ENCODE measurements at regions not wholly inside any gene's neighbourhood (a gene's known extent, or its start where the extent isn't known, plus 50 kb on each side); places are given as distances from the start of the nearest gene placed in this dataset.
"Not testable (repeated sequence)": the region's sequence is repeated elsewhere in the genome, so short reads cannot be mapped to it uniquely, and the experiment has no call there.

DNA sequence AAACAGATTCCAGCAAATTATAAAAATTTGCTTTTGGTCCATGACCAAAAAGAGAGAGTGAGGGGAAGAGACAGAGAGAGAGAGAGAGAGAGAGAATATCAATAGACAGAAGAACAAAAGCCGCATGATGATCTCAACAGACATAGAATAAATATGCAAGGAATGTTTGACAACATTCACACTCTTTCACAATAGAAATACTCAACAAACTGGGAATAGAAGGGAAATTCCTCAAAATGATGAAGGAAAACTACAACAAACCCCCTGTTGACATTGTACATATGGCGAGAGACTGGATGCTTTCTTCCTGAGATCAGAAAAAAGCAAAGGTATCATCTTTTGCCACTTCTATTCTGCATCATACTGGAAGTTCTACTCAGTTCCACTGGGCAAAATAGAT, 309.7 kb downstream of the RAD51AP2 start:
- Histone ChIP-seq H3K27ac (ENCODE audit: low read depth, low read length) (no peak overlapping the region), H3K9ac (ENCODE audit: low read length) (no peak overlapping the region), H4K20me1 (ENCODE audit: insufficient read depth, low read length) (no peaks in the 10 kb centered on the region), H3K79me2 (ENCODE audit: insufficient read depth, low read length) (no peaks in the 10 kb centered on the region), H3K4me1 (ENCODE audit: insufficient read depth, low read length) (no peaks in the 10 kb centered on the region), H3K4me3 (ENCODE audit: insufficient read depth, low read depth, low read length) (no peak overlapping the region), H3K9me3 (ENCODE audit: insufficient read depth, low read depth, low read length) (no peaks in the 10 kb centered on the region), H3K4me2 (ENCODE audit: low read length) (peak overlapping the region; percentile 15), H3K36me3 (ENCODE audit: insufficient read depth, low read length) (no peaks in the 10 kb centered on the region), H3K27me3 (ENCODE audit: insufficient read depth, low read length) (no peaks in the 10 kb centered on the region), H2AFZ (ENCODE audit: low read depth, low read length) (no peak overlapping the region)
- peaks cover 15% of the 10 kb centered on the region for H3K4me1 Mint-ChIP-seq (ENCODE audit: low read depth, unreplicated experiment)
- TF ChIP-seq EZH2 (IDR thresholded peaks at IDR 0.05; ENCODE audit: insufficient read depth, low read length): no peak
- no peak for TF ChIP-seq CTCF (IDR thresholded peaks at IDR 0.05; ENCODE audit: insufficient read depth, low read depth, low read length)
- peak; percentile 76 for DNase-seq (ENCODE audit: low read depth)
- H3K9me3 Mint-ChIP-seq (ENCODE audit: unreplicated experiment): no peaks in the 10 kb centered on the region
- H3K27me3 Mint-ChIP-seq (ENCODE audit: low read depth, unreplicated experiment): no peaks in the 10 kb centered on the region
- no peak overlapping the region for H3K4me3 Mint-ChIP-seq (ENCODE audit: unreplicated experiment)
- no peaks in the 10 kb centered on the region for H3K36me3 Mint-ChIP-seq (ENCODE audit: low read depth, unreplicated experiment)
- FAIRE-seq: no peak
- H3K27ac Mint-ChIP-seq (ENCODE audit: unreplicated experiment): peak overlapping the region; percentile 84

GRCh38 chr2:17206771-17207170, 311.5 kb downstream of the RAD51AP2 start:
- H3K27me3 Mint-ChIP-seq (ENCODE audit: low read depth, unreplicated experiment): no peaks in the 10 kb centered on the region
- H3K27me3 ChIP-seq (ENCODE audit: insufficient read depth, low read length): no peaks in the 10 kb centered on the region
- H3K4me3 ChIP-seq (ENCODE audit: insufficient read depth, low read depth, low read length): no peak overlapping the region
- no peak overlapping the region for H3K4me3 Mint-ChIP-seq (ENCODE audit: unreplicated experiment)
- no peak overlapping the region for H3K27ac Mint-ChIP-seq (ENCODE audit: unreplicated experiment)
- H3K4me2 ChIP-seq (ENCODE audit: low read length): no peak overlapping the region
- H3K4me1 ChIP-seq (ENCODE audit: insufficient read depth, low read length): no peaks in the 10 kb centered on the region
- H3K9me3 ChIP-seq (ENCODE audit: insufficient read depth, low read depth, low read length): no peaks in the 10 kb centered on the region
- H3K9ac ChIP-seq (ENCODE audit: low read length): no peak overlapping the region
- H3K79me2 ChIP-seq (ENCODE audit: insufficient read depth, low read length): no peaks in the 10 kb centered on the region
- DNase-seq (ENCODE audit: low read depth): no peak
- FAIRE-seq: peak; percentile 37
- no peaks in the 10 kb centered on the region for H4K20me1 ChIP-seq (ENCODE audit: insufficient read depth, low read length)
- TF ChIP-seq CTCF (IDR thresholded peaks at IDR 0.05; ENCODE audit: insufficient read depth, low read depth, low read length) (no peak), EZH2 (IDR thresholded peaks at IDR 0.05; ENCODE audit: insufficient read depth, low read length) (no peak)
- no peaks in the 10 kb centered on the region for H3K36me3 ChIP-seq (ENCODE audit: insufficient read depth, low read length)
- no peaks in the 10 kb centered on the region for H3K9me3 Mint-ChIP-seq (ENCODE audit: unreplicated experiment)
- H3K4me1 Mint-ChIP-seq (ENCODE audit: low read depth, unreplicated experiment): peaks cover 15% of the 10 kb centered on the region
- no peaks in the 10 kb centered on the region for H3K36me3 Mint-ChIP-seq (ENCODE audit: low read depth, unreplicated experiment)
- no peak overlapping the region for H3K27ac ChIP-seq (ENCODE audit: low read depth, low read length)
- no peak overlapping the region for H2AFZ ChIP-seq (ENCODE audit: low read depth, low read length)

- not testable (repeated sequence) for H3K27ac ChIP-seq (ENCODE audit: low read depth, low read length); H3K9me3 Mint-ChIP-seq (ENCODE audit: unreplicated experiment); H3K27ac Mint-ChIP-seq (ENCODE audit: unreplicated experiment); H3K79me2 ChIP-seq (ENCODE audit: insufficient read depth, low read length); H3K9ac ChIP-seq (ENCODE audit: low read length); H3K9me3 ChIP-seq (ENCODE audit: insufficient read depth, low read depth, low read length); H3K4me1 ChIP-seq (ENCODE audit: insufficient read depth, low read length); H3K36me3 Mint-ChIP-seq (ENCODE audit: low read depth, unreplicated experiment); H3K36me3 ChIP-seq (ENCODE audit: insufficient read depth, low read length); FAIRE-seq; H3K4me2 ChIP-seq (ENCODE audit: low read length); H3K4me3 ChIP-seq (ENCODE audit: insufficient read depth, low read depth, low read length); H2AFZ ChIP-seq (ENCODE audit: low read depth, low read length); H3K27me3 ChIP-seq (ENCODE audit: insufficient read depth, low read length); H3K27me3 Mint-ChIP-seq (ENCODE audit: low read depth, unreplicated experiment); H3K4me3 Mint-ChIP-seq (ENCODE audit: unreplicated experiment); H4K20me1 ChIP-seq (ENCODE audit: insufficient read depth, low read length); DNase-seq (ENCODE audit: low read depth)
- peaks cover 14% of the 10 kb centered on the region for H3K4me1 Mint-ChIP-seq (ENCODE audit: low read depth, unreplicated experiment)
Measured at GRCh38 chr2:17204214-17204613, 314.0 kb downstream of the RAD51AP2 start.

DNA sequence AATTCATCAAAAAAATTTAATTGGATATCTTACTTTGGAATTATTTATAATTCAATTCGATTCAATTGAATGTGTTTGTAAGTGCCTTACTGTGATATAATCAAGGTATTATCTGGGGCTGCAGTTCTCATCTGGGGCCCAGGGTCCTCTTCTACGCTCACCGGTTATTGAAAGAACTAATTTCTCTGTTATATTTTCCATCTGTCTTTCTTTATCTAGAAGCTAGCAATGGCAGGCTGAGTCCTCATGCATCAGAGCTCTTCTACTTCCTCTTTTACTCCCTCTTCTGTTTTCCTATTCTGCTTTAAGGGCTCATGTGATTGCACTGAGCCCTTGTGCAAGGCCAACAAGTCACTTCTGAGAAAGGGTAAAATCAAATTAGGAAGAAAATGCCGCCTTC, 315.6 kb downstream of the RAD51AP2 start:
- FAIRE-seq; H3K27ac Mint-ChIP-seq (ENCODE audit: unreplicated experiment): not testable (repeated sequence)

More for the DNA sequence above, 315.6 kb downstream of the RAD51AP2 start:
- not testable (repeated sequence) for H3K27me3 Mint-ChIP-seq (ENCODE audit: low read depth, unreplicated experiment); H2AFZ ChIP-seq (ENCODE audit: low read depth, low read length); H3K4me1 Mint-ChIP-seq (ENCODE audit: low read depth, unreplicated experiment); H3K79me2 ChIP-seq (ENCODE audit: insufficient read depth, low read length); H3K36me3 Mint-ChIP-seq (ENCODE audit: low read depth, unreplicated experiment); H3K9me3 ChIP-seq (ENCODE audit: insufficient read depth, low read depth, low read length); H3K4me3 ChIP-seq (ENCODE audit: insufficient read depth, low read depth, low read length); H3K4me2 ChIP-seq (ENCODE audit: low read length); H4K20me1 ChIP-seq (ENCODE audit: insufficient read depth, low read length); H3K4me1 ChIP-seq (ENCODE audit: insufficient read depth, low read length); DNase-seq (ENCODE audit: low read depth); H3K9ac ChIP-seq (ENCODE audit: low read length); H3K4me3 Mint-ChIP-seq (ENCODE audit: unreplicated experiment); H3K27me3 ChIP-seq (ENCODE audit: insufficient read depth, low read length); H3K36me3 ChIP-seq (ENCODE audit: insufficient read depth, low read length); H3K27ac ChIP-seq (ENCODE audit: low read depth, low read length); H3K9me3 Mint-ChIP-seq (ENCODE audit: unreplicated experiment)
